Right forelimb (tissue), 1 donor: ENCODE measurements at regions not wholly inside any gene's neighbourhood (a gene's known extent, or its start where the extent isn't known, plus 50 kb on each side); places are given as distances from the start of the nearest gene placed in this dataset.

Experiments used
- DNase-seq: peaks from one replicate; pipeline ENCODE4 v3.0.0-alpha.2; 2018

DNA sequence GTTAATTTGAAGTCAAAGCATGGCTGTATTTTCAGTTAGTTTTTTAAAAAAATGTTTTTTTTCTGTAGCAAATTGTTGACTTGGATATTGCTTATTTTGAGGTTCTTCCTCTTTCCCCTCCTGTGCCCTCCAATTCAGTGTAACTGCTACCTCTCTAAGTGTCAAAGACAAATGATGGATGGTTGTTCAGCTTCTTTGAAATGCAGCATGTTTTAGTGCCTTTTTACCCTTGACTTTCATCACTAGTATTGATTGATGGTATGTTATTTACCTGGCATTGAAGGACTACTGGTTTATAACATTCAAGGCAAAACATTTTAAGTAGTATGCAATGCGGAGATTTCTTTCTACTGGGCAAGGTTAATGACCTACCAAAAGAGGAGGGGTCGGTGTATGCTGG lies 281.0 kb upstream of the FAT1 start:
- DNase-seq = no peak

- DNase-seq = no peak
Observed at GRCh38 chr4:187006189-187006618, 282.5 kb upstream of the FAT1 start.

- no peak for DNase-seq
Observed at GRCh38 chr4:187010052-187010451, 286.4 kb upstream of the FAT1 start.

DNA sequence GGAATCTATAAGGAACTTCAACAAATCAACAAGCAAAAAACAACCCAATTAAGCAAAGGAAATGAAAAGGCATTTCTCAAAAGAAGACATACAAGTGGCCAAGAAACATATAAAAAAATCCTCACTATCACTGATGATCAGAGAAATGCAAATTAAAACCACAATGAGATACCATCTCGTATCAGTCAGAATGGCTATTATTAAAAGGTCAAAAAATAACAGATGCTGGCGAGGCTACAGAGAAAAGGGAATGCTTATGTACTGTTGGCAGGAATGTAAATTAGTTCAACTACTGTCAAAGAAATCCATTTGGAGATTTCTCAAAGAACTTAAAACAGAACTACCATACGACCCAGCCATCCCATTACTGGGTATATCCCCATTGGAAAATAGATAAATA lies 292.4 kb upstream of the FAT1 start:
- DNase-seq = no peak

DNA sequence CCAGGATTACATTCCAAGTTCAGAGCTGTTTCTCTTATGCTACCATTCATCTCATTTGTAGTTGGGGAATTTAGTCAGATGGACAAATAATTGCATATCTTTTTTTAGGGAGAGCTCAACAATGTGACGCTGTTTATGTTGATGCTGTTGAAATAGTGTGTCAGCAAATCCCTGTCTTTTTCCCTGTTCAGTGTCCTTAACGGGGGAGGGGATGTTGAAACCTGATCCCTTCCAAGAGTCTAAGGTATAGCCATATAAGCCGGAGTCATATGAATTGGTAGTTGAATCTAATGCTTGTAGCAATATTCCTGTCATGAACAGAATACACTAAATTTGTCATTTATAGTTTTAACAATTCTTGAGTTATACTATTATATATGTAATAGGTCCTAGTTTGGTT lies 293.5 kb upstream of the FAT1 start:
- DNase-seq = no peak

GRCh38 chr4:187019896-187020295 lies 296.2 kb upstream of the FAT1 start:
- DNase-seq = no peak

DNA sequence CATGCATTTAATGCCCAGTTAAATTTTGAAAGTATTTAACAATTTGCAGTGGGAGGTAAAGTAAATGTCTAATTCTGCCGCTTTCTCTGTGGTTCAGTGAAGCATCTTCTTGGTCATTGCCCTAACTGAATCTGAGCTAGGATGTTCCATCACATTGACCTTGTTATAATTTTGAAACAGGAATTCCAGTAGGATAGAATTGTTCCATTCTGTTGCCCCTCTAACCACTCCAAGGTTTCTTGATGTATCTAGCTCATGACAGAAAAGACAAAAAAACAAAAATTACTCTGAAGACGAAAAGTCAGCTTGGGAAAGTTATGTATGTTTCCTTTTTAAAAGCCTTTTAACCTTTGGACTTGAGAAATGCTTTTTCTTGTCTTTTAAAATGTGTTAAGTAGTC lies 297.0 kb upstream of the FAT1 start:
- DNase-seq = no peak

GRCh38 chr4:187021436-187022205 lies 298.0 kb upstream of the FAT1 start:
- DNase-seq = no peak

DNA sequence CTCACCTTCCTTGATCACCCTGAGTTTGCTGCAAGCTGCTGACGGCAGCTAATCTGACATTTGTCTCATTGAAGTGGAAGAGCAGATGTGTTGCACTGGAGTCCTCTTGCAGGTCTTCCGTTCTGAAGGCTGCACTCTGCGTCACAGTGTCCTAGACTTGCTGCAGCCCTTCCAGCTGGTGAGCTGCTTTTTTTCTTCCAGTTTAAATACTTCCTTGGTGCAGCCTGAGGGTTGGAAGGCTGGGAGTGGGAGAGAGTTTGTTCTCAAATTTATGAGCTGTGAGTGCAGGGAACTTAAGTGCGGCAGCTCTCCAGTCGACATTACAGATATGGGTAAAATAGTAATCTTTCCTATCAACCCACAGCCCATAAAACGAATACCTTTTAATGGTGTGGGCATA lies 303.6 kb upstream of the FAT1 start:
- no peak for DNase-seq

GRCh38 chr4:187042251-187042650 lies 318.6 kb upstream of the FAT1 start:
- DNase-seq = no peak

DNA sequence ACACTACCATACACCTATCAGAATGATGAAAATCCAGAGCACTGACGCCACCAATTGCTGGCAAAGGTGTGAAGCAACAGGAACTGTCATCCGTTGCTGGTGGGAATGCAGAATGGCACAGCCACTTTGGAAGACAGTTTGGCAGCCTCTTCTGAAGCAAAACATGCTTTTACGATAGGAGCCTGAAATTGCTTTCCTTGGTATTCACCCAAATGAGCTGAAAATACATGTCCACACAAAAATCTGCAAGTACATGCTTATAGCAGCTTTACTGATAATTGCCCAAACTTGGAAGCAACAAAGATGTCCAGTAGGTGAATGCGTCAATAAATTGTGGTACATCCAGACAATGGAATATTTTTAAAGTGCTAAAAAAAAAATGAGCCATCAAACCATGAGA lies 322.8 kb upstream of the FAT1 start:
- DNase-seq = no peak

DNA sequence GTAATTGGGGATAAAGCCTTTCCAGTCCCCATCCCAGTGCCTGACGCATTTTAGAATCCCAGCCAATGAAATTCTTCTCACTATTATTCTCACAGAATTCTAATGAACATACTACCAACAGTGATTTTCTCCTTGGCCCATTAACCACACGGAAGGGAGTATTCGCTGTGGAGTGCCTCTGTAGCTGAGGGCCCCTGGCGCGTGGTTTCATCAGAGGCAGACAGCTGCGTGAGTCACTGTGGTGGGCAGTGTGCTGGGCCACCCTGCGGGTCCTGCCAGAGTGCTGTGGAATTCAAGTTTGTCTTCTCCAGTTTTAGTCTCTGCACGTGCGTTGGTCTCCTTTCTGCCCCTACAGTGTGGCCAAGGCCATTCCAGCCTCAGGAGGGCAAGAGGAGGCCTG lies 335.4 kb upstream of the FAT1 start:
- DNase-seq = no peak

DNA sequence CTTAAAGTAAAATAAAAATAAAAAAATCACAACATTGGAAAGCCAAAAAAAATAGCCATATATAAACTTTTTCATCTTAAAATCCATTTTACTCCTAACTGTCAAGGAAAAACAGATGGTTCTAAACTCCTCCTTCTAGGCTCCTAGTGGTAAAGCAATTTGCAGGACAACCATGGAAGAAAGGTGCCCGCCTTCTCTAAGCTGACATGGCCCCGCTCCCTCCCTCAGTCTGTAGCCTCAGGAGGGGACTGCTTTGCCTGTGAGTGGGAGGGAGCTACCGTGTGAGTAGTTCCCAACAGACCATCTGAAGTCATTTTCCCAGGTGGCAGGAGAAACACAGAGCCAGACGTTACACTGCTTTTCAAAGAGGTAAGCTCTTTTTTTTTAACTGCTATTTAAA lies 336.2 kb upstream of the FAT1 start:
- no peak for DNase-seq

GRCh38 chr4:187060551-187060950 lies 336.9 kb upstream of the FAT1 start:
- DNase-seq = no peak

GRCh38 chr4:187063251-187063650 lies 339.6 kb upstream of the FAT1 start:
- no peak for DNase-seq

DNA sequence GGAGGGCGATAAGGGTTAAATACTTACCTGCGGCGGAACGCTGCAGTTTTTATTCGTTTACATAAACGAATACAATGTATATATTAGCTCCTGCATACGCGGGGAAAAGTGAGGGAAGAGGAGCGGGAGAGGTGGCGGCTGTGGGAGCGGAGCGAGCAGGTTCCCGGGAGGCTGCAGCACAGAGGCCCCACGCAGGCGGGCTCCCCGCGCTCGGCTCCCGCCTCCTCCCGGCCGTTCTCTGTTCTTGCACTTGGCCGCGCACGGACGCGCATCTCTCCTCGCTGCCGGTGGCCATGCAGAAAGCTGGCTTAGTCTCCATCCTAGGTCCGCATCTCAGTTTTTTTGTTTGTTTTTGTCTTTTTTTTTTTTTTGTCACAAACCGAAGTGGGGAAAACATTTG lies 340.4 kb upstream of the FAT1 start:
- DNase-seq = no peak

DNA sequence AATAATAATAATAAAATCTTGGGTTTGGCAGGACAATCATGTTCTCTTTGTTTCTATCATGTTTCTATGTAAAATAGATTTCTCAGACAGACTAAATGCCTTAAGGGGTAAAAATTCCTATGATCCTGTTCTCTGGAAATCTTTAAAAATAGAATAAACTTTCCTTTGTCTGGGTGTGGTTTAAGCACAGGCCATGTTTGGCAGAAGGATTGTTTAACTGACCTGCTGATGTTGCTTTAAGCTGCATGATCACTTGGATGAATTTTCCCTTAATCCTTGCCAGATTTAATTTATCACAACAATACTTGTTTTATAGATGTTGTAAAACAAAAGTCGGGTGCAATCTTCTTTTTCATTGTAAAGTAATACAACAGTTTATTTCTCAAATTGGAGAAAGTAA lies 341.7 kb upstream of the FAT1 start:
- DNase-seq = no peak

- DNase-seq = no peak
Observed at GRCh38 chr4:187065806-187066205, 342.1 kb upstream of the FAT1 start.

GRCh38 chr4:187069398-187069797 lies 345.7 kb upstream of the FAT1 start:
- DNase-seq = peak; percentile 60

DNA sequence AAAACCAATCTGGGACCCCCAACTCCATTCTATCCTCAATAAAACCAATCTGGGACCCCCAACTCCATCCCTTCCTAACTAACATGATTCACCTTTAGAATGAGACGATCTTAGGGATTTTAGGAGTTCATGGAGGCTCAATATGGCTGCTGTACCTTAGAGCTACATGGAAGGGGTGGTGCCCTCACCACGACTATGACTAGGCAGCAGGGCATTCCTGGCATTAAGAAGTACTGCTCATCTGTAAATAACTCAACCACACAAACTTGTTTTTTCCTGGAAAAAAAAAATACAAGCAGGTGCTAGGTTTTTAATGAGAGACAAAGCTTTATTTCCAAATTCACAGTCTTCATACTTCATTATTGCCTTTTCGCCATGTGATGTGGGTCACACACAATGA lies 346.5 kb upstream of the FAT1 start:
- DNase-seq = no peak

- no peak for DNase-seq
Observed at GRCh38 chr4:187070740-187071139, 347.1 kb upstream of the FAT1 start.

DNA sequence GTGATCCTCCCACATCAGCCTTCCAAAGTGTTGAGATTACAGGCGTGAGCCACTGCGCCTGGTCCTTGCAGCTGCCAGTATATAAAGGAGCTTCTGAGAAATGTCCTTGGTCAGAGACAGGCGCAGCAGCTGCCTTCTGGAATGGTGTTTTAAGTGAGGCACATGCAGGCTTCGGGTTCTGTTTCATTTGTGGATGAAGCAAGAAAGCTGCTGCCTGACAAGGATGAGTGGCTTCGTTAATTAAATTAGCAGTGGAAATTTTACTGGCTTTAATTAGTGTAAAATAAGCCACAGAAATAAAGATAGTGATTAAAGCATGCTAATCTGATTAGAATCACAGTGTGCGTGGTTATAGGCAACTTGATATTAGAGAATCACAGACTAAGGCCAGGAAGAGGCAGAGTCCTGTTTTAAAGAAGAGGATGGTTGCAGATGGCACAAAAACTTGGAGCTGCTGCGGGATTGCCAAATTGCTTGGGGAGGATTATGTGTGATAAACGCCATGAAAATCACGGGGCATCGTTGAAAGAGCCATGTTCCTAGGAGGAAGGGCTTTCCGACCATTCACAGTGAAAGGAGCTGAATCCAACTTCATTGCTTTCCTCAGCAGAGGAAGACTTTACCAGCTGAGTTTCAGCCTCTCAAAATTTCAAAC lies 348.4 kb upstream of the FAT1 start:
- DNase-seq = peak; percentile 55

DNA sequence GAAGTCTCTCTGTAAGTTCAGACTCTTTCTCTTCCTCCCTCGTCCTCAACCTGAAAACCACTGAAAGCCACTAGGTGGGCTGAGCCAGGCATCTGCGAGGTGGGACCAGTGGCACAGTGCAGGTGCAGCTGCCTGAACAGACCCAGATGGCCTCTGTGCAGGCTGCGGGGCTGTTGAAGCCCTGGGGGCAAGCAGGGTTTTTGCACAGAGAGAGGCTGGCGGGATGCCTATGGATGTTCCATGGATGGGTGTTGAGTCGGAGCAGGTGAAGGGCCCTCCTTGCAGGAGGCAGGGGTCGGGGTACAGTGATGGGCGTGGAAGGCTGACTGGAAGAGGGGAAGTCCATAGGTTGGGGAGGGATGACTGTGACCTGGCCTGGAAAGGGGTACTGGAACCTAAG lies 350.2 kb upstream of the FAT1 start:
- DNase-seq = no peak

- no peak for DNase-seq
Observed at GRCh38 chr4:187075514-187075913, 351.9 kb upstream of the FAT1 start.
